ENCODE measurements at regions not wholly inside any gene's neighbourhood (a gene's known extent, or its start where the extent isn't known, plus 50 kb on each side); places are given as distances from the start of the nearest gene placed in this dataset.

- ATAC-seq (no peak), DNase-seq (ENCODE audit: low spot score) (no peak), FAIRE-seq (no peak)
- Histone ChIP-seq H3K4me1 (ENCODE audit: insufficient read depth, low read length) (no peaks in the 10 kb centered on the region), H3K9ac (ENCODE audit: insufficient read depth, low read depth, low read length) (no peak overlapping the region), H3K79me2 (ENCODE audit: insufficient read depth, low read length) (no peaks in the 10 kb centered on the region), H3K36me3 (replicated peaks in 1 of 2; ENCODE audit: control insufficient read depth in 1 of 2, insufficient read depth in 2 of 2, low read length in 2 of 2) (no peaks in the 10 kb centered on the region), H3K27me3 (ENCODE audit: control insufficient read depth in 1 of 2, insufficient read depth in 2 of 2, low read length in 2 of 2) (no peaks in the 10 kb centered on the region), H3K4me3 (replicated peaks in 1 of 3; ENCODE audit: insufficient read depth in 1 of 3, low read depth in 2 of 3, low read length in 3 of 3) (no peak overlapping the region), H3K4me2 (ENCODE audit: low read depth, low read length) (no peak overlapping the region), H3K27ac (ENCODE audit: extremely low read length, insufficient read depth, low read length) (no peak overlapping the region), H3K9me3 (ENCODE audit: low read length) (no peaks in the 10 kb centered on the region), H4K20me1 (ENCODE audit: insufficient read depth, low read length) (no peaks in the 10 kb centered on the region), H2AFZ (ENCODE audit: low read length) (no peak overlapping the region)
- in situ Hi-C loops (cut with HindIII; ENCODE audit: extremely low pct_ligation_motif_present, low pct_unique_long_range_greater_than_20kb) (no loop called here), intact Hi-C loops (cut with micrococcal nuclease; ENCODE audit: unreplicated experiment) (no loop called here)
- BruUV-seq (replicated peaks), result no TSS peak
- no peak for TF ChIP-seq ZBTB44 (CRISPR knock-in tag; IDR thresholded peaks at IDR 0.05)
- TF ChIP-seq EEA1 (CRISPR knock-in tag; IDR thresholded peaks at IDR 0.05; ENCODE audit: borderline replicate concordance), result no peak
- no peak for TF ChIP-seq KDM5A (IDR thresholded peaks at IDR 0.05; ENCODE audit: borderline replicate concordance, low read length)
- no peak for TF ChIP-seq HNRNPL (IDR thresholded peaks at IDR 0.05; ENCODE audit: low read depth, low read length)
- TF ChIP-seq NONO (IDR thresholded peaks at IDR 0.05), result no peak
- no peak for TF ChIP-seq NONO (CRISPR knock-in tag; conservative IDR thresholded peaks at IDR 0.05)
- TF ChIP-seq ZBTB7A (CRISPR knock-in tag; IDR thresholded peaks at IDR 0.05), result no peak
- no peak for TF ChIP-seq CSRNP1 (CRISPR knock-in tag; IDR thresholded peaks at IDR 0.05)
- TF ChIP-seq HNRNPLL (IDR thresholded peaks at IDR 0.05; ENCODE audit: low read depth, low read length, poor library complexity, severe bottlenecking), result no peak
- WGBS (ENCODE audit: low lambda C conversion rate), result 24% methylated on average over 7 of the region's 8 CpGs
- CTCF ChIA-PET (ENCODE audit: low intra/inter-chr PET ratio, low total read pairs), result no interaction called here
- POLR2A ChIA-PET, result no interaction called here
Measured at GRCh38 chr3:124395162-124395561, 335.1 kb upstream of the UMPS start.

Measured in HepG2 (cell line).